RPMI7951 (cell line): ENCODE measurements at regions not wholly inside any gene's neighbourhood (a gene's known extent, or its start where the extent isn't known, plus 50 kb on each side); places are given as distances from the start of the nearest gene placed in this dataset.

Experiments used
- DNase-seq: peaks from one replicate; pipeline ENCODE4 v3.0.0-alpha.2; 2012; ENCODE audit warnings: low read depth

DNA sequence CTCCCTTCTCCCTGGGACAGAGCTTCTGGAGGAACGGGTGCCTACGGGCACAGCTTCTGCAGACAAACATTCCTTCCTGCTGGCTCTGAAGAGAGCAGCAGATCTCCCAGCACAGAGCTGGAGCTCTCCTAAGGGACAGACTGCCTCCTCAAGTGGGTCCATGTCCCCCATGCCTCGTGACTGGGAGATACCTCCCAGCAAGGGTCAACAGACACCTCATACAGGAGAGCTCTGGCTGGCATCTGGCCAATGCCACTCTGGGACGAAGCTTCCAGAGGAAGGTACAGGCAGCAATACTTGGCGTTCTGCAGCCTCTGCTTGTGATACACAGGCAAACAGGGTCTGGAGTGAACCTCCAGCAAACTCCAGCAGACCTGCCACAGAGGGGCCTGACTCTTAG lies 227.9 kb downstream of the SPATA31D1 start:
- no peak for DNase-seq

DNA sequence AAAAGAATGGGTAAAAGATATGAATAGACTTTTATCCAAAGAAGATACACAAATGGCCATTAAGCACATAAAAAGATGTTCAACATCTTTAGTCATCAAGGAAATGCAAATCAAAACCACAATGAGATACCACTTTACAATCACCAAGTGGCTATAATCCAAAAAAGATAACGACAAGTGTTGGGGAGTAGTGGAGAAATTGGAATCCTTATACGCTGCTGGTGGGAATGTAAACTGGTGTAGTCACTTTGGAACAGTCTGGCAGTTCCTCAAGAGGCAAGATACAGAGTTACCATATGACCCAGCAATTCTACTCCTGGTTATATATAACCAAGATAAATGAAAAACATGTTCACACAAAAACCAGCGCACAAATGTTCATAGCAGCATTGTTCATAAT lies 234.9 kb downstream of the SPATA31D1 start:
- peak; percentile 27 for DNase-seq

DNA sequence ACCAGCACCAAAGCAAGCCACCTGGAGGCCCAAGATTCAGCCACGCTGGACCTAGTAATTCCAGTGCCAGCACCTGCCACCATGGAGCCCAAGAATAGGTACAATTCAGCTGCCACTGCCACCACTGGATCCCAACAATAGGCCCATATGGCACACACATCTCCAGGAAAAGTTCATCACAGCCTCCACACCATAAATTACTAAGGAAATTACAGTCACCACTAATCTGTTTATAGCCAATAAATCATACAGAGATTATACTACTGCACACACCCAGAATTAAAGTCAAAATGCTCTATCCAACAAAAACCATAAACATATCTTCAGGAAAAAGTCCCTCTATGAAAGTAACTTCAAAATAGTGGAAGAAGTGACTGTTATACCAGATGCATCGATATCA lies 242.8 kb downstream of the SPATA31D1 start:
- DNase-seq, result no peak

DNA sequence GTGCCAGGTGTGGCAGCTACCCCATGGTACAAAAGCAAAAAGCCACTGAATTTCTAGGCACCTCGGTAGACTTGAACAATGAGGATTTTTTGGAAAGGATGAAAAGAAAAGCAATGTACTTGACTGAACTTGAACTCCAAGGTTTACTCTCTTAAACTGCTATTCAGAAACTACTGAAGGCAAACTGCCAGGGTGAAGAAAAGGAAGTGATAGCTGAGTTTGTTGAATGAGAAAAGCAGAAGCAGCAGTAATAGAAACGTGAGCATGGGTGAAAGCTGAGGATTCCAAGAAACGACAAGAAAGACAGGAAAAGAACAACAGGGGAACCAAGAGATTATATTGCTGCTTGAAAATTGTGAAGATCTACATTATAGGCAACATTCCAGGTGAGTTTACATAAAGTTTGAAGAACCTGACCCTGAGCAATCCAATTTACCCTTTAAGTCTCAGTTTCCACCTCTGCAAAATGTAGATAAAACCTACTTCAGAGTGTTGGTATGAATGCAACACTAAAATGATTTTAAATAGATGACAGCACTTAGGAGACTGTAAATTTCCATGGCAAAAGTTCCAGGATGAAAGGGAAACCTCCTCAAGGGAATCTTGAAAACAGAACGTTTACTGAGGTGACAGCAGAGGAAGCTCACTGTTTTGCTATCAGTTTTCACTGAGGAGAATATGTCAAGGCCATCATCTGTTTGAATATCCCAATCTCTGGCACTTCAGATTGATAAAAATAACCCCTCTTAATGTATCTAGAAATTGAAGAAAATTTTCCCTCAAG lies 245.8 kb downstream of the SPATA31D1 start:
- DNase-seq, result no peak

DNA sequence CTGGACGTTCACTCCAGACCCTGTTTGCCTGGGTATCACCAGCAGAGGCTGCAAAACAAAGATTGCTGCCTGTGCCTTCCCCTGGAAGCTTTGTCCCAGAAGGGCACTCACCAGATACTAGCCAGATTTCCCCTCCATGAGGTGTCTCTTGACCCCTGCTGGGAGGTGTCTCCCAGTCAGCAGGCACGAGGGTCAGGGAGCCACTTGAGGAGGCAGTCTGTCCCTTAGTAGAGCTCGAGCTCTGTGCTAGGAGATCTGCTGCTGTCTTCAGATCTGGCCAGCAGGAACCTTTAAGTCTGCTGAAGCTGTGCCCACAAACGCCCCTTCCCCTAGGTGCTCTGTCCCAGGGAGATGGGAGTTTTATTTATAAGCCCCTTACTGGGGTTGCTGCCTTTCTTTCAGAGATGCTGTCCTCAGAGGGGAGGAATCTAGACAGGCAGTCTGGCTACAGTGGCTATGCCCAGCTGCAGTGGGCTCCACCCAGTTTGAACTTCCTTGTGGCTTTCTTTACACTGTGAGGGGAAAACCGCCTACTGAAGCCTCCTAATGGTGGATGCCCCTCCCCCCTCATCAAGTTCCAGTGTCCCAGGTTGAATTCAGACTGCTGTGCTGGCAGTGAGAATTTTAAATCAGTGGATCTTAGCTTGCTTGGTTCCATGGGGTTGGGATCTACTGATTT lies 253.9 kb downstream of the SPATA31D1 start:
- no peak for DNase-seq

DNA sequence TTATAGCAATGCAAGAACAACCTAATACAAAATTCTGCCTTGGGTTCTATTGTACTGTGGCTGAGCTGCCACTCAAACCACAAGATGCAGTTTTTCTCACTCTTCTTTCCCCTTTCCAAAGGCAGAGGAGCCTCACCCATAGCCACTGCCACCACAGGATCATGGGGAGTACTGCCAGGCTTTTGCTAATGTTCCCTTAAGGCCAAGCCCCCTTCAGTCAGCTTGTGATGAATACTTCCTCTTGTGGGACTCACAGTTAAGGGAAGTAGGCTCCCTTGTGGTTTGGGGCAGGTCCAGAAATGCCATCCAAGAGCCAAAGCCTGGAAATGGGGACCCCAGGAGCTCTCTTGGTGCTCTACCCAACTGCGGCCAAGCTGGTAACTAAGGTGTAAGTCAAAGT lies 258.7 kb downstream of the SPATA31D1 start:
- peak; percentile 21 for DNase-seq

DNA sequence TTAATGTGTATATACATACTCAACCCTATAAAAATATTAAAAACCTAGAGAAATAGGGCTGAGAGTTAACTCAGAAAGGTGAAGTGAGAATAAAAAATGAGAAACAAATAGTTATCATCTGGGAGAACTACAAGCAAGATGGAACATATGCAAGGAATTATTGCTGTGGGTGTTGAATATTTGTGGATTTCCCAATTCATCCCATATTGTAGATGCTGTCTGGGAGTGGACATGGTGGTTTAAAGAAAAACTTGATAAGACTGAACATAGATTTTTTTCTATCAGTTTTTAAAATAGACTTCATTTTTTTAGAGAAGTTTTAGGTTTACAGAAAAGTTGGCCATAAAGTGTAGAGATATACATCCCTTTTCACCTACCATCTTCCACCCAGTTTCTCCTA lies 263.5 kb downstream of the SPATA31D1 start:
- no peak for DNase-seq

DNA sequence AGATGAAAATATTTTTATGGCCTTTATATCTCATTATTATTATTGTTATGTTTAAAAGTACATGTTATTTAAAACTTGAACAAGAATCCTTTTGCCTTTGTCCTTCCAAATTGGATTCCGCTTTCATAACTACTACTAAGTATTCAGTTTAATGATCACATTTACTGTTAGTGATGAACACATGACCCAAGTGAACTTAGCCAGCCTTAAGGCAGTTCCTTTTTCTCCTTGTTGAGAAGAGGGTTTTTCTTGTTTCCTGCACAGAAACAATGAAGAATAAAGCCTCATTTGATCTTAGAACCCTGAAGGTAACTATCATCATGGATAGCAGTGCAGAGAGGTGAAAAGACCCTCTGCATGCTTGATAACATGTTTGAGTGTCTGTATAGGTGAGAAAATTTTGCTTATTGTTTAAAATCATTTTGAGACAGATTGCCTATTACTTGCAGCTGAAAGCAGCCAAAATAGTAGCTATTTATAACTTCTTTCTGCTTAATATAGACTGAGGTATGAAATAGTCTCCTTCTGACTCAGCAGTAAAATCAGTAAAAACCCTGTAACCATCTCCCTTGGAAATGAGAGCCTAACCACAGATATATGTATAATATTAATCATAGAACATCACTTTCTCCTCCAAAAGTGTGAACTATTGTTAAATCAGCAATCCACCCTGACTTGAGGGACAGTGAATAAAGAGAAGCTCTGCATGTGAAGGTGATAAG lies 266.2 kb downstream of the SPATA31D1 start:
- DNase-seq, result no peak

DNA sequence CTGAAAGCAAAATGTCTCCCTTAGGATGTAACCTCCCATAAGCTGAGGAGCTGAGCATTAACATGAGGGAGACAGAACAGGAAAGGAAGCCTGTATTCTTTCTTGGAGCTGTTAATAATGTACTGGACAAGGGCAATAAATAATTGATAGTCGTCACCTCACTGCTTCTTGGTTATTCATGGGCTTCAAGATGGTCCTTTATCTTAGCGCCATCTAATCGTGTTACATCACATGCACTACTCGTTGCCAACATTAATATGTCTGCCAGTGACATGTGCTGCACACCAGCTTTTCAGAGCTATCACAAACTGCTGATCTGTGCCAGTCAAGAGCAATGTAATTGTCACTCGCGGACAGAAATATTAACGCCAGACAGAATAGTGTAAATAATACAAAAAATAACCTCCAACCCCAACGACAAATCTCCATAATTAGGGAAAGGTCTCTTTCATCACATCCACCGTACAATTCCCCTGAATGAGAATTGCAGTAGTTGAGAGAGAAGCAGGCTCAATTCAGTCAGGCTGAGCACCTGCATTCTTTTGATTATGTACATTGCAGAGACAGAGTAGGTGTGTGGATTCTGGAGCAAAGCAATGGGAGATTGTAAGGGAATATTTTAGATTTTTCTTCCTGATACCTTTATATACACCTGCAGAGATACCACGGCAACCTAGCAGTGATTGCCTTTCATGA lies 267.1 kb downstream of the SPATA31D1 start:
- DNase-seq, result no peak

DNA sequence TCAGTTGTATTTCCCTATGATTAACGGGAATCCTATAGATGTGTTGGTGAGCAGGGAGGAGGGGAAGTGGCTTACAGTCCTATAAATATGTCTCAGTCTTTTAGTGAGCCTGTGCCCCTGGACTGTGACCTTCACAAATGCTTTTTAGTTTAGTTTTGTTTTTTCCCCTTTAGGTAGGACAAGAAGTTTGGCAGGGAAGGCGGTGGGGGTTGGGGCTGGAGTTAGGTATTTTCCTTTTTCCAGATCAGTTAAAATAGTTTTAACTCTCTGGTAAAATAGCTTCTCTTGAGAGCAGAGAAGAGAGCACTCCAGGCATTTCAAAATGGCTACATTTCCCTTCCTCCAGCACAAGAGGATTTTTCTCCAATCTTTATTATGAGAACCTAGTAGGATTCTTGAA lies 272.1 kb downstream of the SPATA31D1 start:
- no peak for DNase-seq

DNA sequence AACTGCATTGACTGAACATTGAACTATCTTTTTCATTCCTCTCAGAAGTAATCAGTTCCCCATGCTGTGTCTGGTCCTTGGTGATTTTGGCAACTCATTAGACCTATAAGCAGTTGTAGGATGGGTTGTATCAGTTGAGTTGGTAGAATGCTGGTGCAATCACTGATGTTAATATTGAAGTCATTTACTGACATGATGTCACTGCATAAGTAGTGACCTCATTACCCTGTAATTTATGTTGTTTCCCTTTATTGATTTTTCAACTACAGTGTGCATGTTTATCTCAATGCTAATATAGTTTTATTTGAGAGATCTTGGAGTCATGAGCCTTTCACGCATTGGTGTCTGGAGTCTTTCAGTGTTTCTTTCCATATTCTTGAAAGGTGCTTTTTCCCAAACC lies 275.0 kb downstream of the SPATA31D1 start:
- no peak for DNase-seq

DNA sequence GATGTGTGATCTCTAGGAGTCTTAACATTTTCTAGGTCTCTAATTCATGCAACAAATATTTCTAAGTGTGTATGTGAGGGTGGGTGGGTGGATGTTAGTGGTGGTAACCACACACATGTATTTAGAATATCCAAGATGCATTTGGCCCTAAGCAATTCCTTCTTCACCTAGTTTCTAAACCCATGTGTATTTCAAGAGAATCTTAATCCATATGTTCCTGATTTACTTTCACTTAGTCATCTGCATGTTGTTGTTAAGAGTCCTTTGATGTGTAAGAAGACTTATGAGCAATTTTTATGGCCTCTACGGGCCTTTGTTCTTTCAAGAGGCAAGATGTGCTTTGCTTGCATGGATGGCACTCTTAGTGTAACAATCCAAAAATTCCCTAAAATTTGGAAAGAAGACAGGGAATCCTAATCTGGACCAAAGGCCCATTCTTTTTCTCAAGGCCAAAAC lies 282.6 kb downstream of the SPATA31D1 start:
- DNase-seq, result peak; percentile 83

DNA sequence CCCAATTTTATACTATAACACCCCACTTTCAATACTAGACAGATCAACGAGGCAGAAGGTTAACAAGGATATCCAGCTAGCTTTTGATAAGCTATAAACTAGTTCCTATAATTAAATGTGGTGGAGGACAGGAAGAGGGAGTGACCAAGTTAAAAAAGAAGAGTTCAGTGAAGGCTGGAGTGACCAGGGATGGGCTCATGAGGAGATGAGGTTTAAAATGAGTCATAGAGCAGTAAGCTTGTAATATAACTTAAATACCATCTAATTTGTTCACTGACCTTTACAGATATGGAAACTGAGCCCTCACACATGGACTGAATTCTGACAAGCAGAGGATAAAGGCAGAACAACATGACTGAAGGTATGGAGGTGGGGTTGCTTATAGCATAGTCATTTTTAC lies 284.5 kb downstream of the SPATA31D1 start:
- DNase-seq, result peak; percentile 41

DNA sequence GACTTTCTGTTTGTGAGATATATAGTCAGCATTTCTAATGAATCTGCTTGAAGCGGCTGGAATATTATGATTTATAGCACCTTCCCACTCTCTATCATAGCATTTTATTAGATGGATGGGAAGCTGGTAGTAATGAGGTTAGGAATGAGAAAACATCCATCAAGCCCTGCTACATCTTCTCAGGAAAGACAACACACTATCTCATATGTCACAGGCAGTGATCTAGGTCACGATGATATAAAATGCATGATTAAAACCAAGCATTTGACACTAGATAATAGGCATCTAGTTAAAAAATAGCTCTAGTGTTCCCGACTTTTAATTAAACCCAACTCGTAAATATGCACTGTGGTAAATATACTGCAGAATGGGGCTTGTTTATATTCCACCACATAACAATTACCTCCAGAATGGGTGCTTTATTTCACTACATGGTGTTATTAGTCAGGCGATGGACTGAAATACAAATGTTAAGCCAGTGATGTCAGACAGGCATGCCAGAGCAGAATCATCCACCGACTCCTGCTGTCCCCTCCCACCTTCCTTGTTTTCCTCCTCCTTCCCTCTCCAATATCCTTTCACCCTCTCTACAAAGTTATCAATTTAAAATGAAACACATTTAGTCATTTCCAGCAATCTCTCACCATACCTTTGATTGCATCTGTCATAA lies 286.8 kb downstream of the SPATA31D1 start:
- no peak for DNase-seq

DNA sequence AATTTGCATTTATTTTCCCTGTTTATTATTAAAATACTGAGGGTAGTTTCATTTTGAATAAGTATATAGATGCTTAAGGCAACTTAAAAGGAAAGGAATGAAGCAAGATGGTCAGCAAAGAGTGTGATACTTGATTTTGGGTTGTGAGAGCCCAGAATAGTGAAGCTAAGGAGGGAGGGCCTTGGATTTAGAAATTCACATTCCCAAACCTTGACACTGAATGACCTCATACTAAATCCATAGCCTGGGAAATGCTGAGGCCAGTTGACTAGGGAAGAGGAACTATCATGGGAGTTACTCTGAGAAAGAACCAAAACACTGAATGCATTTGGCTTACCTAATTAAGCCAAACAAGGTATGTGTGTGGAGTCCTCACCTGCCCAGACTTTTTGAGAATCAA lies 292.5 kb downstream of the SPATA31D1 start:
- DNase-seq, result no peak

DNA sequence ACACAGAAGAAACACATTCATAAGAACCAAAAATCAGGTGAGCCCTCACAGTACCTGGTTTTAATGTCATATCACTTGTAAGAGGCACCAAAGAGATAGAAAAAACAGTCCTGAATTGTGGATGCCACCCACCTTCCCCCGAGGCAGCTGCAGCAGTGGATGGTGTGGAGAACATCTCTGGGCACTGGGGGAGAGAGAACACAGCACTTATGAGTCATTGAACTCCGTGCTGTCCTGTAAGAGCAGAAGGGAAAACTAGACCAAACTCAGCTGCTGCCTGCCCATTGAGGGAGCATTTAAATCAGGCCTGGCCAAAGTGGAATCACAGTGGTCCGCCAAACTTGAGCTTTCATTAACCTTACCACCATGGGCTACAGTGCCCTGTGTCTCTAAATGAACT lies 296.2 kb downstream of the SPATA31D1 start:
- no peak for DNase-seq

DNA sequence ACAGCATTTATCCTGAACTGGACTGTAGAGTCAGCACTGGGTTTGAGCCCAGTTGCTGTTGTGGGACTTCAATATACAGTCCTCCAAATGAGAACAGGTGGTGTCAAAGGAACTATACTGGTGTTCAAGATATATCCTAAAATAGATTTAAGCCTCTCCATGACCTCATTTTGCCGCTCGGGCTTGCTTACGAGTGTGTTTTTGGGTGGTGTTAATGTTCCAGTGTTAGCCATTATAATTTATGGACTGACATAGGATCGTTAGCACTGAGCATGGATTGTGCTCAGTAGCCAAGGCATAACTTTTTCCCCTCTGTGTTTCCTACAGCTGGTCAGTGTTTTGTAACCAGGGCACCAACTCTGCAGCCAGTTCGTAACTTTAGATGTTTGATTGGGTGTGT lies 306.6 kb downstream of the SPATA31D1 start:
- DNase-seq, result no peak

DNA sequence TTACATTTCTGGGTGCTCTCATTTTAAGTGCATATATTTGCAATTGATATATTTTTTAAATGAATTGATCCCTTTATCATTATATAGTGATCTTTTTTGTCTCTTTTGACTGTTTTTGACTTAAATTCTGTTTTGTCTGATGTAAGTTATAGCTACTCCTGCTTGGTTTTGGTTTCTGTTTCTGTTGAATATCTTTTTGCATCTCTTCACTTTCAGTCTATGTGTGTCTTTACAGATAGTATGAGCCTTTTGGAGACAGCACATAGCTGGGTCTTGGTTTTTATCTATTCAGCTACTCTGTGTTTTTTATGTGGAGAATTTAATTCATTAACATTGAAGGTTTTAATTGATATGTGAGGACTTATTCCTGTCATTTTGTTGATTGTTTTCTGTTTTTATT lies 311.3 kb downstream of the SPATA31D1 start:
- no peak for DNase-seq

DNA sequence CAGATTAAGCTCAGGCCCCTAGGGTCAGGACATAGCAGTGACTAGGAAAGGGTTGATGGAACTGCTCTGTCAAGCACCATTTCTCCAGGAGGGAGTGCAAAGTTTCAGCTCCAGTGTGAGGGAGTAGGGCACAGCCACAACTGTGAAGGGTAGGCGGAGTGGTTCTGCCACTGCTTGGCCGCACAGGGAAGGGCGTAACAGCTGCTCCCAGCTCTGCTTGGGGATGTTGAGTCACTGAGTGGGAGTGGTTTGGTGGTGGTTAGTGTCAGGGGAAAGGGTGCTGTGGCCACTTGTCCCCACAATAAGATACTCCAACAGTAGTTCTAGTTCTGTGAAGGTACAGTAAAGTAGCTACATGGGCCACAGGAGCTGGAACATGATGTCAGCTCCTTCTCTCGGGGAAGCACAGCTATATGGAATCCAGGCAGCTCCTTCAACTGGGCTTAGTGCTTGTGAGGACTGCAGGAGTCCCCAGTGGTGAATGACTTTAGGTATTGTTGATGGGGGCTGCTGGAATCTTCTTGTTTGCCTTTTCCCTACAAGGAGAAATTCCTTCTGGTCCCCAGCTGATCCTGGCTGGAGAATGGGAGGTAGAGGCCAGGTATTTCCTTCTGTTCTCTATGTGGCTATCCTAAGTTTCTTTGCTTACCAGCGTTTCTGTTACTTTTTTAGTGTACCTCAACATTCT lies 314.5 kb downstream of the SPATA31D1 start:
- DNase-seq, result no peak

DNA sequence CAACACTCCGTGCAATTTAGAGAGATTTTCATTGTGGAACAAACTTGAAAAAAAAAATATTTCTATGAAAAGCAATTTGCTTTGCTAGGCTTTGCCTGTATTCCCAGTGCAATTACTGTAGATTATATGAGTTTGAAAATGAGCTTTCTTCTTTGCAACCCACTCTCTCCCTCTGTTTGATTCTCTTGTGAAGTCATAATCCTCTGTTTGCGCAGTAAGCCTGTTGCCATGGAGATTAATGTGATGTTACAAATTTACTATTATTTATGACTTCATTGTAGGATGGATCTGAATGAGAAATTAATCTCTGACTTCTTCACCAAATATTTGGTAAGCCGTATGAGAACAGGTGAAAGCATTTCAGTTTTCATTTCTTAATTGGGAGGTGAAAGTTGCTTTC lies 320.3 kb downstream of the SPATA31D1 start:
- DNase-seq, result no peak

DNA sequence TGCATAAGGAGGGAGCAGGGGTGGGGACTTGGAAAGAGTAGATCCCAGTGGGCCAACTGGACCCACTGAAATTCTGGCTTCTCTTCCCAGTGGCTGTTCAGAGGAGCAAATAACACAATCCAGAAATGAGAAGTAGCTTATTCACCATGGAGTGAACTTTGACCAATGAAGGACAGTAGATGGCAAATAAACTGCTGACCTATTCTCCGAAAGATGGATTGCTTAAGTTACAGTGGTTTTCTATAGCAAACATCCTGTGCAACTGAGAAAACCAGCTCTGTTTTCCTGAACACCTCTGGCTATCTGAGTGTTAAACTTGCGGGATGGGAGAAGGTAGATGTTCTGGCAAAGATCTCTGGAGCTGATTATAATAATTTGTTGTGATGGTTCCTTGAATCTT lies 325.1 kb downstream of the SPATA31D1 start:
- no peak for DNase-seq
